Left lung (tissue), 4 donors: ENCODE measurements at regions not wholly inside any gene's neighbourhood (a gene's known extent, or its start where the extent isn't known, plus 50 kb on each side); places are given as distances from the start of the nearest gene placed in this dataset.

Experiments
- ATAC-seq: fragments of 200-7000 bp; cut with Tn5 transposase; one replicate; pipeline ENCODE4 v1.9.1; 2020; ENCODE audit warnings: moderate library complexity
- DNase-seq, 4 donors: peaks; one replicate each; pipeline ENCODE4 v3.0.0-alpha.2; 2013 to 2020
- H3K27ac ChIP-seq, 2 donors: fragments of 200-600 bp; sonication (generic) in 1 of 2; one replicate each; pipeline versions ENCODE4 v1.5.0 to v1.8.0; 2020 to 2021
- H3K27me3 ChIP-seq, 2 donors: fragments of 200-600 bp; sonication (generic) in 1 of 2; one replicate each; pipeline versions ENCODE4 v1.5.0 to v1.8.0; 2020 to 2021
- H3K36me3 ChIP-seq, 2 donors: fragments of 200-600 bp; sonication (generic) in 1 of 2; one replicate each; pipeline versions ENCODE4 v1.5.0 to v1.8.0; 2020 to 2021
- H3K4me1 ChIP-seq, 2 donors: fragments of 200-600 bp; one replicate each; pipeline ENCODE4 v1.8.0; 2021
- H3K4me3 ChIP-seq, 2 donors: fragments of 200-600 bp; sonication (generic) in 1 of 2; one replicate each; pipeline versions ENCODE4 v1.5.0 to v1.8.0; 2020 to 2021; ENCODE audit warnings: mild to moderate bottlenecking in 1 of 2
- H3K9me3 ChIP-seq, 2 donors: fragments of 200-600 bp; sonication (generic) in 1 of 2; one replicate each; pipeline versions ENCODE4 v1.5.0 to v1.8.0; 2020 to 2021
- CTCF ChIP-seq, 2 donors: fragments of 200-600 bp; sonication (generic) in 1 of 2; IDR thresholded peaks; one replicate each; pipeline versions ENCODE4 v1.5.0 to v1.8.0; 2021; ENCODE audit warnings: antibody characterized with exemption in 2 of 2
- intact Hi-C, 2 donors: fragments of 100-400 bp; cut with DNase I; formaldehyde crosslinking; loops; one replicate each; pipeline versions ENCODE4 v1.11.2 to v1.14.2; 2022
- donor health status: DM: no; HTN: yes; CAD: no.
- donor health status: DM: no; HTN: no; CAD: no.

DNA sequence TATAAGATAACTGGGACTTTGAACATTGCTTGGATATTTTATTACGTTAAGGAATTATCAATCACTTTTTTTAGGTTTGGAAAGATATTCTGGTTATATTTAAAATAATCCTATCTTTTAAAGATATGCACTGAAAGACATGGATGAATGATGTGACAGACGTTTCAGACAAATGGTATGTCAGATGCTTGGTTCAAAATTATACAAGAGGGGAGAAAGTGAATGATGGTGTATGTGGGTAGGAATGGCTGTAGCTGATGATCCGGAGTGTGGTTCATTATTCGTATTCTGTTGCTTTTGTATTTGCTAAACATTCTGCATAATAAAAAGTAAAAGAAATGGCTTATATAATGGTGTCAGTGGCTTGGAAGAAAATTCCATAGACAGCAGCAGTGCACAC lies 51.0 kb upstream of the SNRPB2 start:
- no peak for TF ChIP-seq CTCF (IDR thresholded peaks at IDR 0.05)
- no peak for ATAC-seq
- no peaks in the 10 kb centered on the region for H3K27me3 ChIP-seq
- H3K27ac ChIP-seq: no peak overlapping the region
- H3K4me1 ChIP-seq: no peaks in the 10 kb centered on the region
- H3K36me3 ChIP-seq: no peaks in the 10 kb centered on the region
- H3K4me3 ChIP-seq: no peak overlapping the region
- intact Hi-C loops: no loop called here
- DNase-seq: no peak
- H3K9me3 ChIP-seq: peaks cover 0 to 10% of the 10 kb centered on the region in 2 donors

GRCh38 chr20:16676891-16677290 lies 52.9 kb upstream of the SNRPB2 start:
- Histone ChIP-seq H3K4me1 (no peaks in the 10 kb centered on the region), H3K27me3 (no peaks in the 10 kb centered on the region), H3K36me3 (no peaks in the 10 kb centered on the region), H3K9me3 (peaks cover 0 to 11% of the 10 kb centered on the region in 2 donors), H3K27ac (no peak overlapping the region), H3K4me3 (no peak overlapping the region)
- no peak for ATAC-seq
- intact Hi-C loops: no loop called here
- TF ChIP-seq CTCF (IDR thresholded peaks at IDR 0.05): no peak
- no peak for DNase-seq

DNA sequence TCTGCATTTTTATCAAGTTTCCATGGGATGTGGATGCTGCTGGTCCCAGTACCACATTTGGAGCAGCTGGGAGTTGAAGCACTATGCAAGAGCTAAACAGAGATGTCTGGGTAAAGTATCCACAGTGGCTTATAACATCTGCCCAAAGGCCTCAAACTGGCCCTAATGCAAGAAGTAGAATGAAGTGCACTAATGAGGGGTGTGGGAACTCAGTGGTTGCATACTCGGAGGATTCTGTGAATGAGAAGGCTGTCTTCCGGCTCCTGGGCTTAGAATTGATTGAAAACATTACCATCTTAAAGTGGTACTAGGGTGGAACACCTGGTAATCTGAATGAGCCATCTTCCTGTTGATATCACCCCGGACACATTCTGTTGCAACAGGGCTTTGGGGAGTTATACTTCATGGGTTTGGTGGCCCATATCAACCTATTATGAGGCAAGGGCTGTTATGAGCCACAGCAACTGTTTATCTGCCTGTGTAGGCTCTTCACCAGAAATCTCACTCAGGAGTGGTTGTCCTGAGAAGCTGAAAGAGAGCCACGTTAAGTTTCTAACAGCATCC lies 54.7 kb upstream of the SNRPB2 start:
- no peaks in the 10 kb centered on the region for H3K27me3 ChIP-seq
- TF ChIP-seq CTCF (IDR thresholded peaks at IDR 0.05): no peak
- intact Hi-C loops: no loop called here

GRCh38 chr20:16674243-16674642 lies 55.6 kb upstream of the SNRPB2 start:
- intact Hi-C loops: no loop called here
- ATAC-seq: no peak
- H3K27me3 ChIP-seq: no peaks in the 10 kb centered on the region
- no peaks in the 10 kb centered on the region for H3K36me3 ChIP-seq
- H3K9me3 ChIP-seq: peaks cover 0 to 11% of the 10 kb centered on the region in 2 donors
- no peak for DNase-seq
- no peaks in the 10 kb centered on the region for H3K4me1 ChIP-seq
- H3K4me3 ChIP-seq: no peak overlapping the region
- no peak for TF ChIP-seq CTCF (IDR thresholded peaks at IDR 0.05)
- H3K27ac ChIP-seq: no peak overlapping the region

More for the DNA sequence above, 54.7 kb upstream of the SNRPB2 start:
- Histone ChIP-seq H3K36me3 (no peaks in the 10 kb centered on the region), H3K4me1 (no peaks in the 10 kb centered on the region), H3K4me3 (no peak overlapping the region), H3K9me3 (peaks cover 0 to 11% of the 10 kb centered on the region in 2 donors), H3K27ac (no peak overlapping the region)
- DNase-seq (no peak), ATAC-seq (no peak)

DNA sequence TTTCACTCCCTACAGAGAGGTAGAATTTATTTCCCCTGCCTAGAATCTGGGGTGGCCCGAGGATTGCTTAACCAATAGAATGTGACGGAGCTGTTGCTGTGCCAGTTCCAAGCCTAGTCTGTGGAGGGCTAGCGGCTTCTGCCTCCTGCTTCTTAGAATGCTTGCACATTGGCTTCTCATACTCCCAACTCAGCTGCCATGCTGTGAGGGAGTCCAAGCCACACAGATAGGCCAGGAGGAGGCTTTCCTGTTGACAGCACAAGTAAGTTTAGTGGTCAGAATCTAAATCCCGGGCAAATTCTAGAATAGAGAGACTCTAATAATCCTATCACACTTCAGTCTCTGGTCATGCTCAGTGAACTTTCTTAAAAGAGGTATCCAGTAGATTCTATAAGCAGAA lies 57.5 kb upstream of the SNRPB2 start:
- ATAC-seq (no peak), DNase-seq (no peak)
- Histone ChIP-seq H3K4me1 (no peaks in the 10 kb centered on the region), H3K36me3 (no peaks in the 10 kb centered on the region), H3K9me3 (peaks cover 0 to 11% of the 10 kb centered on the region in 2 donors), H3K4me3 (no peak overlapping the region), H3K27me3 (no peaks in the 10 kb centered on the region), H3K27ac (no peak overlapping the region)
- no peak for TF ChIP-seq CTCF (IDR thresholded peaks at IDR 0.05)
- intact Hi-C loops: no loop called here
